Tibial artery (tissue), 4 donors: ENCODE measurements at regions not wholly inside any gene's neighbourhood (a gene's known extent, or its start where the extent isn't known, plus 50 kb on each side); places are given as distances from the start of the nearest gene placed in this dataset.

Source experiments
- DNase-seq, 2 donors: peaks; one replicate each; pipeline ENCODE4 v3.0.0-alpha.2; 2019
- H3K27ac ChIP-seq, 2 donors: fragments of 200-600 bp; sonication (generic) in 1 of 2; 1 replicate in 1 of 2; 2 replicates in 1 of 2; pipeline ENCODE4 v1.5.1; 2018 to 2019; ENCODE audit warnings: mild to moderate bottlenecking in 1 of 2
- H3K27me3 ChIP-seq, 2 donors: fragments of 200-600 bp; sonication (generic) in 1 of 2; one replicate each; pipeline versions ENCODE4 v1.5.1 to v1.6.0; 2016 to 2019
- H3K36me3 ChIP-seq, 3 donors: fragments of 200-600 bp; sonication (generic) in 2 of 3; one replicate each; pipeline ENCODE4 v1.5.1; 2016 to 2019; ENCODE audit warnings: mild to moderate bottlenecking in 2 of 3
- H3K4me1 ChIP-seq, 4 donors: fragments of 200-600 bp; sonication (generic) in 2 of 4; 1 replicate in 3 of 4; 2 replicates in 1 of 4; pipeline ENCODE4 v1.5.1; 2016 to 2019
- H3K4me3 ChIP-seq, 2 donors: fragments of 200-600 bp; sonication (generic) in 1 of 2; 1 replicate in 1 of 2; 2 replicates in 1 of 2; pipeline ENCODE4 v1.5.1; 2018 to 2019; ENCODE audit warnings: mild to moderate bottlenecking in 2 of 2
- H3K9me3 ChIP-seq, 3 donors: fragments of 200-600 bp; sonication (generic) in 1 of 3; one replicate each; pipeline ENCODE4 v1.5.1; 2016 to 2019
- CTCF ChIP-seq, 2 experiments: fragments of 200-600 bp in 1 of 2; fragments of 450-650 bp in 1 of 2; IDR thresholded peaks; one replicate each; pipeline ENCODE4 v1.5.1; 2017 to 2019; ENCODE audit warnings: antibody characterized with exemption in 2 of 2, mild to moderate bottlenecking in 1 of 2, moderate library complexity in 1 of 2
- intact Hi-C: fragments of 100-400 bp; cut with DNase I; formaldehyde crosslinking; loops from one replicate; pipeline ENCODE4 v1.15.0; 2023; ENCODE audit warnings: low total_unique reads

GRCh38 chr11:111047374-111047773 is 198.2 kb upstream of the POU2AF2 start:
- no peak overlapping the region for H3K27ac ChIP-seq
- intact Hi-C loops: no loop called here
- no peaks in the 10 kb centered on the region for H3K36me3 ChIP-seq
- no peak for DNase-seq
- no peak overlapping the region for H3K4me3 ChIP-seq
- TF ChIP-seq CTCF (IDR thresholded peaks at IDR 0.05): no peak
- H3K4me1 ChIP-seq: no peaks in the 10 kb centered on the region
- no peaks in the 10 kb centered on the region for H3K27me3 ChIP-seq
- H3K9me3 ChIP-seq: no peaks in the 10 kb centered on the region

GRCh38 chr11:111046291-111046690 is 199.2 kb upstream of the POU2AF2 start:
- intact Hi-C loops: no loop called here
- TF ChIP-seq CTCF (IDR thresholded peaks at IDR 0.05): no peak
- no peaks in the 10 kb centered on the region for H3K27me3 ChIP-seq
- no peaks in the 10 kb centered on the region for H3K36me3 ChIP-seq
- no peaks in the 10 kb centered on the region for H3K4me1 ChIP-seq
- H3K27ac ChIP-seq: no peak overlapping the region
- no peaks in the 10 kb centered on the region for H3K9me3 ChIP-seq
- no peak for DNase-seq
- no peak overlapping the region for H3K4me3 ChIP-seq

- no peaks in the 10 kb centered on the region for H3K36me3 ChIP-seq
- no peak for DNase-seq
- no peak for TF ChIP-seq CTCF (IDR thresholded peaks at IDR 0.05)
- H3K4me1 ChIP-seq: no peaks in the 10 kb centered on the region
- H3K27me3 ChIP-seq: no peaks in the 10 kb centered on the region
- no peaks in the 10 kb centered on the region for H3K9me3 ChIP-seq
- H3K27ac ChIP-seq: no peak overlapping the region
- no peak overlapping the region for H3K4me3 ChIP-seq
- intact Hi-C loops: no loop called here
Measured at GRCh38 chr11:111045874-111046273, 199.7 kb upstream of the POU2AF2 start.

- intact Hi-C loops: no loop called here
- no peak for DNase-seq
Measured at GRCh38 chr11:111045407-111045803, 200.1 kb upstream of the POU2AF2 start.

GRCh38 chr11:111044751-111045406 is 200.6 kb upstream of the POU2AF2 start:
- no peak overlapping the region for H3K4me3 ChIP-seq
- TF ChIP-seq CTCF (IDR thresholded peaks at IDR 0.05): no peak
- no peak for DNase-seq
- H3K27me3 ChIP-seq: no peaks in the 10 kb centered on the region
- no peaks in the 10 kb centered on the region for H3K36me3 ChIP-seq
- no peaks in the 10 kb centered on the region for H3K9me3 ChIP-seq
- H3K27ac ChIP-seq: peak overlapping the region in 1 of 2 donors; percentile 19
- H3K4me1 ChIP-seq: no peaks in the 10 kb centered on the region
- intact Hi-C loops: no loop called here

More at GRCh38 chr11:111045407-111045803, 200.1 kb upstream of the POU2AF2 start:
- Histone ChIP-seq H3K27me3 (no peaks in the 10 kb centered on the region), H3K4me3 (no peak overlapping the region), H3K4me1 (no peaks in the 10 kb centered on the region), H3K9me3 (no peaks in the 10 kb centered on the region), H3K36me3 (no peaks in the 10 kb centered on the region), H3K27ac (peak overlapping the region in 1 of 2 donors; percentile 19)
- no peak for TF ChIP-seq CTCF (IDR thresholded peaks at IDR 0.05)

- no peaks in the 10 kb centered on the region for H3K9me3 ChIP-seq
- no peaks in the 10 kb centered on the region for H3K36me3 ChIP-seq
- DNase-seq: no peak
- H3K4me1 ChIP-seq: no peaks in the 10 kb centered on the region
- H3K27ac ChIP-seq: no peak overlapping the region
- H3K27me3 ChIP-seq: no peaks in the 10 kb centered on the region
- no peak for TF ChIP-seq CTCF (IDR thresholded peaks at IDR 0.05)
- intact Hi-C loops: no loop called here
- H3K4me3 ChIP-seq: no peak overlapping the region
Measured at GRCh38 chr11:111039982-111040381, 205.5 kb upstream of the POU2AF2 start.
